ENCODE measurements at regions not wholly inside any gene's neighbourhood (a gene's known extent, or its start where the extent isn't known, plus 50 kb on each side); places are given as distances from the start of the nearest gene placed in this dataset.
"Not testable (repeated sequence)": the region's sequence is repeated elsewhere in the genome, so short reads cannot be mapped to it uniquely, and the experiment has no call there.

GRCh38 chr5:142521706-142522105, 164.2 kb downstream of the FGF1 start:
- WGBS, result 77% methylated on average over 7 of the region's 7 CpGs

GRCh38 chr5:142520885-142521284, 165.0 kb downstream of the FGF1 start:
- Histone ChIP-seq H3K4me1 (ENCODE audit: insufficient read depth, low read length) (peaks cover 10% of the 10 kb centered on the region), H3K27ac (ENCODE audit: low read depth, low read length) (no peak overlapping the region), H3K27me3 (ENCODE audit: insufficient read depth, low read length) (no peaks in the 10 kb centered on the region), H3K36me3 (ENCODE audit: insufficient read depth, low read length) (no peaks in the 10 kb centered on the region), H3K4me3 (ENCODE audit: low read length) (no peak overlapping the region), H3K9me3 (ENCODE audit: insufficient read depth, low read depth, low read length) (peaks cover 7% of the 10 kb centered on the region; the same call in 1 of the 2 replicates), H3K9ac (ENCODE audit: low read depth, low read length) (no peak overlapping the region)
- 58% methylated on average over 2 of the region's 2 CpGs for WGBS

More at GRCh38 chr5:142521706-142522105, 164.2 kb downstream of the FGF1 start:
- Histone ChIP-seq H3K27ac (ENCODE audit: low read depth, low read length) (no peak overlapping the region), H3K4me1 (ENCODE audit: insufficient read depth, low read length) (peaks cover 10% of the 10 kb centered on the region), H3K4me3 (ENCODE audit: low read length) (no peak overlapping the region), H3K36me3 (ENCODE audit: insufficient read depth, low read length) (no peaks in the 10 kb centered on the region), H3K27me3 (ENCODE audit: insufficient read depth, low read length) (no peaks in the 10 kb centered on the region), H3K9me3 (ENCODE audit: insufficient read depth, low read depth, low read length) (peaks cover 5% of the 10 kb centered on the region; the same call in 1 of the 2 replicates), H3K9ac (ENCODE audit: low read depth, low read length) (no peak overlapping the region)

- WGBS, result no CpG with 5 or more reads among the region's 1 CpG
- H3K36me3 ChIP-seq (ENCODE audit: insufficient read depth, low read length); H3K27me3 ChIP-seq (ENCODE audit: insufficient read depth, low read length); H3K9ac ChIP-seq (ENCODE audit: low read depth, low read length); H3K27ac ChIP-seq (ENCODE audit: low read depth, low read length); H3K9me3 ChIP-seq (ENCODE audit: insufficient read depth, low read depth, low read length); H3K4me3 ChIP-seq (ENCODE audit: low read length): not testable (repeated sequence)
- peaks cover 10% of the 10 kb centered on the region for H3K4me1 ChIP-seq (ENCODE audit: insufficient read depth, low read length)
Observed at GRCh38 chr5:142519913-142520312, 166.0 kb downstream of the FGF1 start.

- H3K4me1 ChIP-seq (ENCODE audit: insufficient read depth, low read length), result peaks cover 10% of the 10 kb centered on the region
- H3K36me3 ChIP-seq (ENCODE audit: insufficient read depth, low read length), result no peaks in the 10 kb centered on the region
- H3K27me3 ChIP-seq (ENCODE audit: insufficient read depth, low read length), result no peaks in the 10 kb centered on the region
- H3K27ac ChIP-seq (ENCODE audit: low read depth, low read length), result no peak overlapping the region
- peaks cover 7% of the 10 kb centered on the region; the same call in 1 of the 2 replicates for H3K9me3 ChIP-seq (ENCODE audit: insufficient read depth, low read depth, low read length)
- WGBS, result no CpG with 5 or more reads among the region's 1 CpG
- H3K4me3 ChIP-seq (ENCODE audit: low read length), result no peak overlapping the region
- no peak overlapping the region for H3K9ac ChIP-seq (ENCODE audit: low read depth, low read length)
Observed at GRCh38 chr5:142517840-142518239, 168.1 kb downstream of the FGF1 start.

- Histone ChIP-seq H3K4me1 (ENCODE audit: insufficient read depth, low read length) (peaks cover 14% of the 10 kb centered on the region), H3K9me3 (ENCODE audit: insufficient read depth, low read depth, low read length) (peaks cover 7% of the 10 kb centered on the region; the same call in 1 of the 2 replicates), H3K27ac (ENCODE audit: low read depth, low read length) (no peak overlapping the region), H3K36me3 (ENCODE audit: insufficient read depth, low read length) (no peaks in the 10 kb centered on the region), H3K27me3 (ENCODE audit: insufficient read depth, low read length) (no peaks in the 10 kb centered on the region), H3K4me3 (ENCODE audit: low read length) (no peak overlapping the region), H3K9ac (ENCODE audit: low read depth, low read length) (no peak overlapping the region)
- whole genome bisulfite sequencing, result 94% methylated on average over 3 of the region's 3 CpGs
Observed at GRCh38 chr5:142516732-142517131, 169.2 kb downstream of the FGF1 start.

- WGBS, result 98% methylated on average over 1 of the region's 2 CpGs
- H3K9ac ChIP-seq (ENCODE audit: low read depth, low read length), result no peak overlapping the region
- no peak overlapping the region for H3K4me3 ChIP-seq (ENCODE audit: low read length)
- H3K36me3 ChIP-seq (ENCODE audit: insufficient read depth, low read length), result no peaks in the 10 kb centered on the region
- H3K27ac ChIP-seq (ENCODE audit: low read depth, low read length), result no peak overlapping the region
- peaks cover 7% of the 10 kb centered on the region; the same call in 1 of the 2 replicates for H3K9me3 ChIP-seq (ENCODE audit: insufficient read depth, low read depth, low read length)
- no peaks in the 10 kb centered on the region for H3K27me3 ChIP-seq (ENCODE audit: insufficient read depth, low read length)
- H3K4me1 ChIP-seq (ENCODE audit: insufficient read depth, low read length), result peaks cover 4% of the 10 kb centered on the region; the same call in 1 of the 2 replicates
Observed at GRCh38 chr5:142515036-142515435, 170.9 kb downstream of the FGF1 start.

GRCh38 chr5:142514196-142514595, 171.7 kb downstream of the FGF1 start:
- Histone ChIP-seq H3K4me1 (ENCODE audit: insufficient read depth, low read length) (peaks cover 4% of the 10 kb centered on the region; the same call in 1 of the 2 replicates), H3K9ac (ENCODE audit: low read depth, low read length) (no peak overlapping the region), H3K27ac (ENCODE audit: low read depth, low read length) (no peak overlapping the region), H3K4me3 (ENCODE audit: low read length) (no peak overlapping the region), H3K27me3 (ENCODE audit: insufficient read depth, low read length) (no peaks in the 10 kb centered on the region), H3K9me3 (ENCODE audit: insufficient read depth, low read depth, low read length) (peaks cover 7% of the 10 kb centered on the region; the same call in 1 of the 2 replicates), H3K36me3 (ENCODE audit: insufficient read depth, low read length) (no peaks in the 10 kb centered on the region)
- WGBS, result 91% methylated on average over 3 of the region's 3 CpGs

GRCh38 chr5:142512043-142513042, 173.5 kb downstream of the FGF1 start:
- Histone ChIP-seq H3K27me3 (ENCODE audit: insufficient read depth, low read length) (no peaks in the 10 kb centered on the region), H3K4me1 (ENCODE audit: insufficient read depth, low read length) (peaks cover 22% of the 10 kb centered on the region), H3K27ac (ENCODE audit: low read depth, low read length) (no peak overlapping the region), H3K9ac (ENCODE audit: low read depth, low read length) (no peak overlapping the region), H3K4me3 (ENCODE audit: low read length) (no peak overlapping the region), H3K36me3 (ENCODE audit: insufficient read depth, low read length) (no peaks in the 10 kb centered on the region), H3K9me3 (ENCODE audit: insufficient read depth, low read depth, low read length) (peaks cover 4% of the 10 kb centered on the region; the same call in 1 of the 2 replicates)
- WGBS, result 85% methylated on average over 16 of the region's 16 CpGs

- H3K4me3 ChIP-seq (ENCODE audit: low read length), result no peak overlapping the region
- WGBS, result 92% methylated on average over 2 of the region's 2 CpGs
Observed at GRCh38 chr5:142511358-142511757, 174.5 kb downstream of the FGF1 start.

GRCh38 chr5:142509026-142509425, 176.9 kb downstream of the FGF1 start:
- Histone ChIP-seq H3K4me3 (ENCODE audit: low read length) (no peak overlapping the region), H3K9ac (ENCODE audit: low read depth, low read length) (no peak overlapping the region), H3K9me3 (ENCODE audit: insufficient read depth, low read depth, low read length) (no peaks in the 10 kb centered on the region), H3K27me3 (ENCODE audit: insufficient read depth, low read length) (no peaks in the 10 kb centered on the region), H3K4me1 (ENCODE audit: insufficient read depth, low read length) (peaks cover 22% of the 10 kb centered on the region), H3K27ac (ENCODE audit: low read depth, low read length) (no peak overlapping the region), H3K36me3 (ENCODE audit: insufficient read depth, low read length) (no peaks in the 10 kb centered on the region)
- no CpG with 5 or more reads among the region's 1 CpG for WGBS

More at GRCh38 chr5:142511358-142511757, 174.5 kb downstream of the FGF1 start:
- Histone ChIP-seq H3K4me1 (ENCODE audit: insufficient read depth, low read length) (peaks cover 22% of the 10 kb centered on the region), H3K9me3 (ENCODE audit: insufficient read depth, low read depth, low read length) (0 out of 2 replicates have a peak, but pooled peaks cover 2% of the 10 kb centered on the region), H3K36me3 (ENCODE audit: insufficient read depth, low read length) (no peaks in the 10 kb centered on the region), H3K27ac (ENCODE audit: low read depth, low read length) (no peak overlapping the region), H3K27me3 (ENCODE audit: insufficient read depth, low read length) (no peaks in the 10 kb centered on the region), H3K9ac (ENCODE audit: low read depth, low read length) (no peak overlapping the region)

GRCh38 chr5:142508591-142508990, 177.3 kb downstream of the FGF1 start:
- H3K36me3 ChIP-seq (ENCODE audit: insufficient read depth, low read length), result no peaks in the 10 kb centered on the region
- WGBS, result 84% methylated on average over 2 of the region's 2 CpGs
- no peaks in the 10 kb centered on the region for H3K9me3 ChIP-seq (ENCODE audit: insufficient read depth, low read depth, low read length)
- peaks cover 22% of the 10 kb centered on the region for H3K4me1 ChIP-seq (ENCODE audit: insufficient read depth, low read length)
- no peak overlapping the region for H3K27ac ChIP-seq (ENCODE audit: low read depth, low read length)
- H3K27me3 ChIP-seq (ENCODE audit: insufficient read depth, low read length), result no peaks in the 10 kb centered on the region
- no peak overlapping the region for H3K4me3 ChIP-seq (ENCODE audit: low read length)
- H3K9ac ChIP-seq (ENCODE audit: low read depth, low read length), result no peak overlapping the region
